Adipocyte (in vitro differentiated cells): ENCODE measurements at regions not wholly inside any gene's neighbourhood (a gene's known extent, or its start where the extent isn't known, plus 50 kb on each side); places are given as distances from the start of the nearest gene placed in this dataset.

Source experiments
- DNase-seq: peaks from one replicate; pipeline ENCODE4 v3.0.0-alpha.2; 2015; ENCODE audit warnings: low read depth
- H3K27me3 ChIP-seq: replicated peaks from 2 replicates; pipeline ENCODE4 v1.7.0; 2013; ENCODE audit warnings: mild to moderate bottlenecking, low read length, moderate library complexity; ENCODE audit not compliant: control insufficient read depth, insufficient read depth
- H3K36me3 ChIP-seq: 2 replicates; pipeline ENCODE4 v1.7.0; 2013; ENCODE audit warnings: low read length, mild to moderate bottlenecking, moderate library complexity; ENCODE audit not compliant: control insufficient read depth, insufficient read depth, severe bottlenecking
- H3K4me1 ChIP-seq: 2 replicates; pipeline ENCODE4 v1.7.0; 2013; ENCODE audit warnings: mild to moderate bottlenecking, low read length, moderate library complexity; ENCODE audit not compliant: control insufficient read depth, insufficient read depth
- H3K4me3 ChIP-seq: 2 replicates; pipeline ENCODE4 v1.7.0; 2013; ENCODE audit warnings: mild to moderate bottlenecking, low read length, moderate library complexity
- H3K9ac ChIP-seq: 2 replicates; pipeline ENCODE4 v1.7.0; 2013; ENCODE audit warnings: mild to moderate bottlenecking, low read length, moderate library complexity
- H3K9me3 ChIP-seq: 2 replicates; pipeline ENCODE4 v1.7.0; 2013; ENCODE audit warnings: mild to moderate bottlenecking, low read length, moderate library complexity; ENCODE audit not compliant: control insufficient read depth

- no peak for DNase-seq
- H3K4me3 ChIP-seq = no peak overlapping the region
- no peaks in the 10 kb centered on the region for H3K9me3 ChIP-seq
- H3K27me3 ChIP-seq = no peaks in the 10 kb centered on the region
- H3K36me3 ChIP-seq = no peaks in the 10 kb centered on the region
- no peaks in the 10 kb centered on the region for H3K4me1 ChIP-seq
- no peak overlapping the region for H3K9ac ChIP-seq
These were observed 199.3 kb upstream of the CD180 start for GRCh38 chr5:67395790-67396418.

GRCh38 chr5:67393211-67393610, 196.6 kb upstream of the CD180 start:
- no peak for DNase-seq
- Histone ChIP-seq H3K36me3 (no peaks in the 10 kb centered on the region), H3K9me3 (no peaks in the 10 kb centered on the region), H3K4me3 (no peak overlapping the region), H3K9ac (no peak overlapping the region), H3K27me3 (no peaks in the 10 kb centered on the region), H3K4me1 (no peaks in the 10 kb centered on the region)

GRCh38 chr5:67390935-67391334, 194.3 kb upstream of the CD180 start:
- Histone ChIP-seq H3K36me3 (no peaks in the 10 kb centered on the region), H3K27me3 (no peaks in the 10 kb centered on the region), H3K9ac (no peak overlapping the region), H3K9me3 (no peaks in the 10 kb centered on the region), H3K4me1 (no peaks in the 10 kb centered on the region), H3K4me3 (no peak overlapping the region)
- DNase-seq = no peak

- no peaks in the 10 kb centered on the region for H3K36me3 ChIP-seq
- no peak overlapping the region for H3K9ac ChIP-seq
- DNase-seq = peak; percentile 54
- H3K4me3 ChIP-seq = no peak overlapping the region
- no peaks in the 10 kb centered on the region for H3K4me1 ChIP-seq
- H3K9me3 ChIP-seq = no peaks in the 10 kb centered on the region
- H3K27me3 ChIP-seq = no peaks in the 10 kb centered on the region
These were observed 186.9 kb upstream of the CD180 start for GRCh38 chr5:67383451-67383850.

- H3K4me1 ChIP-seq = no peaks in the 10 kb centered on the region
- no peaks in the 10 kb centered on the region for H3K27me3 ChIP-seq
- H3K36me3 ChIP-seq = no peaks in the 10 kb centered on the region
- no peaks in the 10 kb centered on the region for H3K9me3 ChIP-seq
- no peak overlapping the region for H3K9ac ChIP-seq
- H3K4me3 ChIP-seq = no peak overlapping the region
- DNase-seq = peak; percentile 23
These were observed 184.8 kb upstream of the CD180 start for GRCh38 chr5:67381236-67381880.

- no peaks in the 10 kb centered on the region for H3K36me3 ChIP-seq
- no peak overlapping the region for H3K4me3 ChIP-seq
- H3K9me3 ChIP-seq = no peaks in the 10 kb centered on the region
- H3K9ac ChIP-seq = no peak overlapping the region
- DNase-seq = no peak
- no peaks in the 10 kb centered on the region for H3K27me3 ChIP-seq
- no peaks in the 10 kb centered on the region for H3K4me1 ChIP-seq
These were observed 183.8 kb upstream of the CD180 start for GRCh38 chr5:67380431-67380830.

- H3K4me3 ChIP-seq = no peak overlapping the region
- DNase-seq = no peak
- H3K36me3 ChIP-seq = no peaks in the 10 kb centered on the region
- H3K9me3 ChIP-seq = no peaks in the 10 kb centered on the region
- H3K9ac ChIP-seq = no peak overlapping the region
- H3K4me1 ChIP-seq = no peaks in the 10 kb centered on the region
- no peaks in the 10 kb centered on the region for H3K27me3 ChIP-seq
These were observed 183.2 kb upstream of the CD180 start for GRCh38 chr5:67379753-67380152.

- Histone ChIP-seq H3K27me3 (no peaks in the 10 kb centered on the region), H3K4me1 (no peaks in the 10 kb centered on the region), H3K9ac (no peak overlapping the region), H3K9me3 (no peaks in the 10 kb centered on the region), H3K36me3 (no peaks in the 10 kb centered on the region), H3K4me3 (no peak overlapping the region)
- no peak for DNase-seq
These were observed 181.7 kb upstream of the CD180 start for GRCh38 chr5:67378256-67378655.

- no peak overlapping the region for H3K4me3 ChIP-seq
- DNase-seq = no peak
- H3K4me1 ChIP-seq = no peaks in the 10 kb centered on the region
- H3K9me3 ChIP-seq = no peaks in the 10 kb centered on the region
- no peaks in the 10 kb centered on the region for H3K27me3 ChIP-seq
- no peaks in the 10 kb centered on the region for H3K36me3 ChIP-seq
- H3K9ac ChIP-seq = no peak overlapping the region
These were observed 181.0 kb upstream of the CD180 start for GRCh38 chr5:67377631-67378030.

GRCh38 chr5:67375606-67376005, 179.0 kb upstream of the CD180 start:
- Histone ChIP-seq H3K27me3 (no peaks in the 10 kb centered on the region), H3K9ac (no peak overlapping the region), H3K4me1 (no peaks in the 10 kb centered on the region)

GRCh38 chr5:67374378-67374777, 177.8 kb upstream of the CD180 start:
- no peak for DNase-seq
- no peaks in the 10 kb centered on the region for H3K36me3 ChIP-seq
- no peaks in the 10 kb centered on the region for H3K4me1 ChIP-seq
- H3K9me3 ChIP-seq = no peaks in the 10 kb centered on the region
- H3K27me3 ChIP-seq = no peaks in the 10 kb centered on the region
- H3K4me3 ChIP-seq = no peak overlapping the region
- no peak overlapping the region for H3K9ac ChIP-seq

More at GRCh38 chr5:67375606-67376005, 179.0 kb upstream of the CD180 start:
- H3K9me3 ChIP-seq = no peaks in the 10 kb centered on the region
- no peak for DNase-seq
- no peak overlapping the region for H3K4me3 ChIP-seq
- H3K36me3 ChIP-seq = no peaks in the 10 kb centered on the region

GRCh38 chr5:67373518-67373917, 176.9 kb upstream of the CD180 start:
- Histone ChIP-seq H3K9me3 (no peaks in the 10 kb centered on the region), H3K27me3 (no peaks in the 10 kb centered on the region), H3K9ac (no peak overlapping the region), H3K36me3 (no peaks in the 10 kb centered on the region), H3K4me3 (no peak overlapping the region), H3K4me1 (no peaks in the 10 kb centered on the region)
- DNase-seq = no peak
